Germinal center (tissue), 1 donor: ENCODE measurements at regions not wholly inside any gene's neighbourhood (a gene's known extent, or its start where the extent isn't known, plus 50 kb on each side); places are given as distances from the start of the nearest gene placed in this dataset.
"Not testable (repeated sequence)": the region's sequence is repeated elsewhere in the genome, so short reads cannot be mapped to it uniquely, and the experiment has no call there.

Experiments used
- DNase-seq: peaks from one replicate; pipeline ENCODE4 v3.0.0; 2012; ENCODE audit warnings: mixed read lengths, low spot score

DNA sequence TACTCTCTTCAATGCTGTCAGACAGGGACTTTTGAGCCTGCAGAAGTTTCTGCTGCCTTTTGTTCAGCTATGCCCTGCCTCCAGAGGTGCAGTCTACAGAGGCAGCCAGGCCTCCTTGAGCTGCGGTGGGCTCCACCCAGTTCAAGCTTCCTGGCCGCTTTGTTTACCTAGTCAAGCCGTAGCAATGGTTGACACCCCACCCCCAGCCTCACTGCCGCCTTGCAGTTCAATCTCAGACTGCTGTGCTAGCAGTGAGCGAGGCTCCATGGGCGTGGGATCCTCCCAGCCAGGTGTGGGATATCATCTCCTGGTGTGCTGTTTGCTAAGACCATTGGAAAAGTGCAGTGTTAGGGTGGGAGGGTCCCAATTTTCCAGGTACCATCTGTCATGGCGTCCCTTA is 506.1 kb upstream of the FLRT2 start:
- DNase-seq = not testable (repeated sequence)

DNA sequence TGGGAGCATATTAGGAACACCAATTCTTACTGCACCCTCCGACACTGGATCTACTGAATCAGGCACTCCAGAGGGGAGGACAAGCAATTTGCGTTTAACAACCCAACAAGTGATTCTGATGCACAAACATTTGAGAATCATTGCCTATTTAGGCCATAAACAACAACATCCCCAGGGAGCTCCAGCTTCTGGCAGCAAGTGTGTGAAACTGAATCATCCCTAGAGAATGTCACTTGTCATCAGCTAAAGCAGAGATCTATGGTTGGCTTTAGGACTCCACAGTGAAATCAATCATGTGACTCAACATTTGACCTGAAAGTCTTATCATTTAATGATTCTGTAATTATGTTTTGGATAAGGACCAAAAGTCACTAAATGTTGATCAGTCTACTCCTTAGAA is 505.0 kb upstream of the FLRT2 start:
- no peak for DNase-seq

DNA sequence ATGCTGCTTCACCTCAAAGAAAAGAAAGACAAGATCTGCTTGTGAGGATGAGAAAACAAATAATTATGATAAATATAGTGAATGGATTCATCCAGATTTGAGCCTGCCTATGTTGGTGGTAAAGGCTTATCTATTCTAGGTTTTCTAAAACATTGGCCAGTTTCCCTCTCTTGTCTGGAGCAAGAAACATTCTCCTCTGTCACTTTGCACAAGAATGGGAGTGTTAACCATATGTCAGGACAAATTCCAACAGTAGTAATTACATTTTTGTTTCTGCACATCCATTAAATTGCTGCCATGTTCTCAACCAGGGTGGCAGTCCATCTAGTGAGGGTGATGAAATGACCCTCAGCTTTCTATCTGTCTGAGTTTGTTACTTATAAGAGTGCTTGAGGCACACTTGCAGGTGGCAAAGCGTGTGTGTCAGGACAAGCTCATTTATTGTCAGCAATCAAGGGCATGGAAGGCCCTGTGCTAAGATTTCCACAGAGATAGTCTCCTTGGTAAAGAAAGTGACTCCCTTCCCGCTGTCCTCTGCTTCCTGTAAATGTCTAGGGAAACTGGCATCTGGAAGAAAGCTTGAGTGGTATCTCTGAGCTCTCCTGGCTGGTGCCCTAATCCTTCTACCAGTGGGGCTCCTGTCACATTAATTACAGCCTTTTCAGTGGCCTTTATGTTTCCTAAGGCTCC is 502.1 kb upstream of the FLRT2 start:
- no peak for DNase-seq

DNA sequence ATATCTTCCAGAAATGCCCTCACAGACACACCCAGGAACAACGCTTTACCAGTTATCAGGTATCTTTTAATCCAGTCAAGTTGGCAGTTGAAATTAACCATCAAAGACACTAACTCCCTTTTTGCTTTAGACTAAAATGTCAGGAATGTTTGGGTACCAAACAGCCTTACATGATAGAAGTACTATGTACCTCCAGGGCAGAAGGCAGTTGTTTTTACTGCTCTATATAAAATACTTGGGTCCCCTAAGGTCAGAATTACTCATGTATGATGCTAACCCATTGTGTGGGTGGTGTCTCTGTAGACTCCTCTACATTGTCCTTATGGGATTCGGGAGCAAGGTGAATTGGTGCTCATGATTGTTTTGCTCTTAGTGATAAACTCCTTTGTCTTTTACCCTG is 492.5 kb upstream of the FLRT2 start:
- no peak for DNase-seq

DNA sequence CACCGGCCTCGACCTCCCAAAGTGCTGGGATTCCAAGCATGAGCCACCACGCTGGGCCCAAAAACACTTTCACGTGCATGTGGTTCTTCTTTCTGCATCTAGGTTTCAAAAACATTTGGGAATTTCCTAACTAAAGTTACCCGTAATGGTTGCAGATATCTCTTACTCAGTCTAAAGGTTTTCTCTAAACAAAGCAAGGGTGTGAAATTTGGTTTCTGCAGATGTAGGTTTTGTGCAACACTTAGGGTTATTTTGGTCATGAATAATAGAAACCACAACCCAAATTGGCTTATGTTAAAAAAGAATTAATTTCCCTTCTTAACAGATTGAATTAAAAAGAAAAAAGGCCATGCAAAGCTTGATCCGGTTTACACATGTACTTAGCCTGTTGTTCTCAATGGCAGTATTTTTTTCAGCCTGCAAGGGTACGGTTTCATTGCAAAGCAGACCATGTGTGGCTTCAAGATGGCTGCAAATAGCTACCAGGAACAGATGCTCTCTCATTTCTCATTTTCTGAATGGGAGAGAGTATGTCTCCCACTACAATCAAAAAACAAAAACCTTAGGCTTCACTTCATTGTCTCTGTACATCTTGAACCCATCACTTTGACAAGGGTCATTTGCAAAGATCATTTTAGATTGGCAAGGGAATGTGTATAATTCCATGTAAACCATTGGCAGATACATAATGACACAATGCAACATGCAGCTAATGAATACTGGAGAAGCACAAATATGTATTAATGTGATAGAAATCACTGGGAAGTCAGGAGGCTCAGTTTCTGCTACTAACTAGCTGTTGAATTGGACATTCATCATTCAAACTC is 491.2 kb upstream of the FLRT2 start:
- no peak for DNase-seq

DNA sequence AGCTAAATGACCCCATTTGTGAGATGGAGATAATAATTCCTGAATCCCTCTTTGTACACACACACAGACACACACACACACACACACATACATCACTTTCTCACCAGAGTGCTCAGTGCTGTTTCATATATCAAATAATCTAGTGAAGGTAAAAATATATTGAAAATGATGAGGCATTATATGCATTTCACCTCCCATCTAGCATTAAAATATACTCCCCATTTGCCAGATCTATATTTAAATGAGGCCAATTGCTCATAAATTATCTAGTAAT is 490.7 kb upstream of the FLRT2 start:
- no peak for DNase-seq

DNA sequence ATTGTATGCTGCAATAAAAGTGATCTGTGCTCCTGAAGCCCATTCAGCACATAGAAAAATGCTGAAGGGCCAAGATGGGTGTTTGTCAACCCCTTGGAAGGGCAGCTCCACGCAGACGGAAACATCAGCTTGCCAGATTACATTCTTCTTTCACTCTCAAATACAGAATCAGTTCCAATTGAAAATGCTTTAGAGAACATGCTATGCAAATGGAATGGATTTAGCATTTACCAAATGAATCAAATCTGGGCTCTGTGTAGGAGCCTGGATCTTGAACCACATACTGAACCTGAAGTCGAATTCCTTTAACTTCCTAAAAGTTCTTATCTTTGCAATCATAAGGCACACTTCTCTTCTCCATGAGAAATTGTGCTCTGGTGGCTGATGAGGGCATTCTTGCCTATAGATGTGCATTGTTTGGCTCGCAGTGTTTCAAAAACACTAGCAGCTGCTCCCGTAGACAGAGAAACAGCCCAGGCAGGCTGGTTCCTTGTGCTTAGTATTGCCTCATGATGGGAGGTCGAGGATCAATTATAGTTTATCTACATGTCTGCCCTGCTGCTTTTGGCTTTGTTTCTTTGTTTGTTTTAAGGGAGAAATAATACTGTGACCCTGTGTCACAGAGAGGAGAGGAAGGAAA is 489.8 kb upstream of the FLRT2 start:
- no peak for DNase-seq

DNA sequence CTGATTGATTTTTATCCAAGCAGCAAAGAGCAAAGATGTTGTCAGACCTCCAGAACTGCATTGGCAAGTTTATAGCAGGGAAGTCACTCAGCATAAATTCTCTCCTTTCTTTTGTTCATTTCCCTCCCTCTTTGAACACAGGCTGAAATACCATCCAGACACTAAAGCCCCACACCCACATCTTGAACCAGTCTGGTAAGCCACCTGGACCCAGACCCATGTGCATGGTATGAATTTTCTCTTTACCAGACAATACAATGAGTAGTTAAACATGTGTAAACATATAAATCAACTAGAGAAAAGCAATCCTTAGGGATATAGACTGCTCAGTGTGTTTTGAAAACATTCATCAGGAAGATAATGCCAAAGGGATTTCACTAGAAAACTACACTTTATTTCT is 488.3 kb upstream of the FLRT2 start:
- no peak for DNase-seq

DNA sequence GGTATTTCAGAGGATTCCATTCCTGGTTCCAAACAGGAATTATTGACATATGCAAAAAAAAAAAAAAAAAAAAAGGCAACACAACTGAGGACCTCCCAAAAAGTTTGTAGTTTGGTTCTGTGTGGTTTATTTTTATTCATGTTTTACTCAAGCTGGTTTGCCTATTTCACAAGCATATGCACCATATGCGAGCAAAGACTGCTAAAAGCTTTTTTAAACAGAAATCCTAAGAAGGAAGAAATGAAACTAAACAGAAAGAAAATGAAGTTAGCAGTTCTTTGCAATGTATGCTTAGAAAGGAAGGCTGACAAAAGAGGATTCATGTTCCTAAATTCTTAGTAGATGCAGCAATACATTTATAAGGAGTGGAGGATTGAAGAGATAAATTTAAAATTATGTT is 487.6 kb upstream of the FLRT2 start:
- no peak for DNase-seq

DNA sequence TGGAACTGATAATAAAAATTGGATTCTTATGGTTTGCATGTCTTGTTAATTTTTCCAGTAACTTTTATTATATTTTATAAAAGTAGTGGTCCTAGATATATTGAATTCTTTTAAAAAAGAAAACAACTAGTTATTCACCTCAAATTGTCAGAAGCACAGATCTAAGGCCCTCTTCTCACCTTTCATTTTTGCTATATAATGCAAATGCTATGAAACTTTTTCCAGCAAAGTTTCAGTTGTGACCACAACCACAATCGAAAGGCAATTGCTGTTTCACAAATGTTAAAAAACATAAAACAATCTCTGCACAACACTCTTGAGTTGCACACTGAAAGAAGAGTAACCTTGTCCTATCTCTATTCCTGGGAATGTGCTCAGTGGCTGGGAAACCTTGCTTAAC is 479.8 kb upstream of the FLRT2 start:
- DNase-seq = no peak

DNA sequence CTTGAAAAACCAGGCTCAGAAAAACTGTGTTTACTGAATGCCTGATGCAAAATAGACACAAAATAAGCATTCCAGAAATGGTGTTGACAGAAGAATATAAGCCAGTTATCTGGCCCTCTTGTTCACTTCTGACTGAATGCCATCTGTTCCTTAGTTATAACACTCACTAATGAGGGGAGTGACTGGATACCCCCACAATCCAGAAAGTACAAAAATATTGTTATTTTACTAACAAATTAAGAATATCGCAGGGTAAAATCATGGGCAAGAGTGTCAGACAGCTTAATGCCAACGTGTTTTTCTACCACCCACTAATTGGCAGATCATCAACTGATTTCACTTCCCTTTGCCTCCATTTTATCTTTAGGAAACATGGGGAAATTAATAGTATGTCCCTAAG is 477.3 kb upstream of the FLRT2 start:
- DNase-seq = no peak

DNA sequence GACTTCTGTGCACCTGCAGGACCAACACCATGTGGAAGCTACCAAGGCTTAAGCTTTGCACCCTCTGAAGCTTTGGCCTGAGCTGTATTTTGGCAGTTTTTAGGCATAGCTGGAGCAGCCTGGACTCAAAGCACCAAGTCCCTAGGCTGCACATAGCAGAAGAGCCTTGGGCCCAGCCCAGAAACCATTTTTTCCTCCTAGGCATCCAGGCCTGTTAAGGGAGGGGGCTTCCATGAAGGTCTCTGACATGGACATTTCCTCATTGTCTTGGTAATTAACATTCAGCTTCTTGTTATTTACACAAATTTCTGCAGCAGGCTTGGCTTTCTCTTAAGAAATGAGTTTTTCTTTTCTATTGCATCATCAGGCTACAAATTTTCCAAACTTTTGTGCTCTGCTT is 475.8 kb upstream of the FLRT2 start:
- no peak for DNase-seq

DNA sequence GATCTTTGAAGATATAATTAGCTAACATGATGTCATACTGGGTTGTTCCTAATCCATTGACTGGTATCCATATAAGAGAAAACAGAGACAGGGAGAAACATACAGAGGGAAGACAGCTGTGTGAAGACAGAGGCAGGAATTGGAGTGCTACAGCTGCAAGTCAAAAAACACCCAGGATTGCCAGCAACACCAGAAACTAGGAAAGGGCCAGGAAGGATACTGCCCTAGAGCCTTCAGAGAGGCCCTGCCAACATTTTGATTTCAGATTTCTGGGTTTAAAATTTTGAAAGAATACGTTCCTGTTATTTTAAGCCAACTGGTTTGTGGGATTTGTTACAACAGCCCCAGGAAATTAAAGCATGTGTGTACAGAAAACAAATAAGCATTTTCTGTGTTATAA is 473.7 kb upstream of the FLRT2 start:
- DNase-seq = no peak

DNA sequence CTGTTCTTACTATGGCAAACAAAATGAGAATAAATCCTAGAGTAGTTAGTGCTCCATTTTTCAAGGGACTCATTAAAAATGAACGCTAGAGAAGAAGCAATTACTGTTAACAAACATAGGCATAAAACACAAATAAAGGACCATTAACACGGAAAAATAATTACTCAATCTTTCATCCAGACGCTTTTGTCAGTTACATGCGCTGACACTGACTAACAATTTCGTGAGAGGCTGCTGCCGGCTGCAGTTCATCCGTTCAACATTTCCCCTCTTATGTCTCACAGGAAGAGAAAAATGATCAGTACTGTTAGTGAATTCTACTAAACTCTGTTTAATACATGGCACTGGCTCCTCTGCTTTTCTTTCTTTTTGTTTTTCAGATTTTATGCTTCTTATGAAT is 472.7 kb upstream of the FLRT2 start:
- no peak for DNase-seq

DNA sequence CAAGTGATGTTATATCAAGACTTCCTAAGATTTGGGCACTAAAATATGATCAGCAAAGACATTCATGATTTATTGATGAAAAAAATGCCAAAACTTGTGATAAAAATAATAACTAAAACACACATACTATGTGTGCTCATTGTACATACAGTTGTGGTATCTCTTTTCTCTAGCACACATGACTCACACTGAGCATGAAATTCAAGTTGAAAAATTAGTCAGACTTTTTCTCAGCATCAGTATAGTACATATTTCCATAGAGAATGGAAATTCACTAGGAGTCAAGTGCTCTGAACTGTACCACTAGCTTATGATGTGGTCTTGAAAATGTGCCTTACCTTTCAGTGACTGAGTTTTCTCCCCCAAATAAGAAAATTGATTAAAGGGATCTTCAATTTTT is 471.8 kb upstream of the FLRT2 start:
- DNase-seq = no peak

DNA sequence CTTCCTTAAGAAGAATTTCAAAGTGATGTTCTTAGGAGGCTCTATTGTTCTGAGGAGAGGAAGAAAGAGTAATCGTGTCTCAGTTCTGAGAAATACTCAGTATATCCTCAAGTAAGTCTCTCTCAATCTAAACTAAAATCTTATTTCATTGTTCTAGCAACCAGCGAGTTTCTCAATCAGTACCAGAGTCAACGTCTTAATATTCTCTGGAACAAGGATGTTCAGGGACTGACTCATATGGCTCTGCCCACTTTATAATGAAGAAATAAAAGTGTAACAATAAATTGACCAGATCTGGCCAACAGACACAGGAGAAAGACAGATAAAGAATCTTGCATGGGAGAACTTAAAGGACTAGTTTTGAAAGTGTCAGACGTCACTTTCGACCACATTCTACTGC is 469.8 kb upstream of the FLRT2 start:
- DNase-seq = no peak

DNA sequence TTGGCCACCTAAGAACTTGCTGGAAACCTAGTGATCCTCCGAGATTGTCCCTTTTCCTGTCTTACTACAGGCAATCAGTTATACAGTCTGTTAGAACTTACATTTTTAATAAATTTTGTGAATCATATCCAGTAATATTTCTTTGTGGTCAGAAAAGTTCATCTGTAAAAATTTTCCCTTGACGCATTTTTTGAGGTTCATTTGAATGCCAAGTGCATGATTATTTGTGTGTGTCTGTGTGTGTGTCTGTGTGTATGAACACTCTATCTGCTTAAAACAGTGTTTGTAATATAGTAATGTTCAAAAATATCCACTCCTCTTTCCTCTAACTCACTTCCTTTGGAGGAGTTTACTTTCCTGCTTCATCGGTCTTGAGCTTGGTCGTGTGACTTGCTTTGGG is 468.7 kb upstream of the FLRT2 start:
- no peak for DNase-seq

DNA sequence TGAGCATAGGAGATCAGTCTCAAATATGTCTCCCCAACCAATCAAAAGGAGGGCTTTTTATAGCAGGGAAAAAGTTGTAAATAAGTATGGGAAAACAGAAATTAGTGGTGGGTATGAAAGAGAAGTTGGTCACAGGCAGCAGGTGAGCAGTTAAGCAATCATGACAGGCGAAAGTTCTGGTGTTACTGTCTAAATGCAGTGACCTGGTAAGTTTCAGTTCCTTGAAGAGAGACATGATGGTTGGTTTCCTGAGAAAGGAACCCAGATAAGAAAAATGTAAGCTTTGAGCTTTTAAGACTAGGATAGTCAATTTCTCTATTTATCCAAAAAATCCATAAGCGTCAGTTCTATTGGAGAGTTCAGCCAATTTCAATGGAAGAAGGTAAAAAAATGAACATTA is 466.2 kb upstream of the FLRT2 start:
- no peak for DNase-seq

DNA sequence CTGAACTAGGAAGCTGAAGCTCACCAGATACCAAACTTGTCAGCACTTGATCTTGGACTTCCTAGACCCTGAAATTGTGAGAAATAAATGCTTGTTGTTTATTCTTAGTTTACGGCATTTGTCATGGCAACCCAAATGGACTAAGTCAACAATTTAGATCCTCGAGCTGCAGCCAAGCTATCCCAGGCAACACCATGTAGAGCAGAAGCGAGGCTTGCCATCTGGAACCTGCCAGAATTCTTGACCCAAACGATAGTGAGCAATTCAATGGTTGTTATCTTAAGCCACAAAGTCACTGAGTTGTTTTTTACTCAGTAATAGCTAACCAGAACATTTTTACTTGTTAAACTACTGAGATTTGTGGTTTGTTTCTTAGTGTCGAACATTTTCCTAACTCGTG is 458.5 kb upstream of the FLRT2 start:
- no peak for DNase-seq

DNA sequence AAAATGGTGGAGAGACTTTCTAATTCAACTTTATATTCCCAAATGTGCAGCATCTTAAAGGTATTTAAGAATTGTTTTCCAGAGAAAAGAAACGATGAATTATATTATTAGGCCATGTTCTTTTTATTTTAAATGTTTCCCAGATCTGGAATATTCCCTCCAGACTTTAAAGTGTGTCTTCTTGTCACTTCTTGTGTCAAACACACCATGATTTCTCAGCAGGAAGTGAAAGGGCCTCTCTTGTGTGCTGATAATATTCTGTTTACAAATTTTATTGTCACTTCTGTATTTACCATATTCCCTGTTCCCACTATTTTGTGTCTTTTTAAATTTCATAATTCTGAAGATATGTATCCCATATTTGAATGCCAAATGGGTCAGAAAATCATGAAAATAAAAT is 455.0 kb upstream of the FLRT2 start:
- DNase-seq = no peak

DNA sequence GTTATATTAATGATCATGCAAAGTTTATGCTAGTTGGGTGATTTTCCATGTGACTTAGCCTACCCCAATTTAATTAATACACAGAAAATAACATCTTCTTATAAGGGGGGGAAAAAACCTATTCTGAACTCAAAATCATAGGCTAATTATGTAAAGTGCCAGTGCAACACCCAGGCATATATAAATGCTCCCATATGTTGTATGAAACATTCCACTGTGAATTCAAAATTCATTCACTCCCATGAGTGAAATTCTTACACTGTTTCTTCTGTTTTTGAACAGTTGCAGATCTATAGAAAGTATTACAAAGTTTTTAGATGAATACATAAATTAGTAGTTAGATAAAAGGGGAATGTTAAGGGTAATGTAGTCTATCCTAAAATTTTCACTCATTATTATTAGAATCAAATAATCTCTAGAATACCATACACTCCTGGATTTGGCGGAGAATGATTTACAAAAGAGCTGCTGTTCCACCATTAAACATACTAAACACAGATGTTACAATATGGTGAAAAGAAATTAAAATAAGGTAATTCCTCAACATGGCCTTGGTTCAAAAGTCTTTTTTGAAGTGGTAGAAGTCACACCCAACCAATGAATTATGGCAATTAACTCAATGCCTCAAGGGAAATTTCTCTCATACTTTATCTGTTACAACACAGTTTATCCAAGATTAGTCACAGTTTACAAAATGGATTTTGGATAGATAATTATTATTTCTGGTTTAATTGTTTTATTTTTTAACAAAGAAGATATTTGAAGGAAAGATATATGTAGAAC is 454.1 kb upstream of the FLRT2 start:
- DNase-seq = no peak

DNA sequence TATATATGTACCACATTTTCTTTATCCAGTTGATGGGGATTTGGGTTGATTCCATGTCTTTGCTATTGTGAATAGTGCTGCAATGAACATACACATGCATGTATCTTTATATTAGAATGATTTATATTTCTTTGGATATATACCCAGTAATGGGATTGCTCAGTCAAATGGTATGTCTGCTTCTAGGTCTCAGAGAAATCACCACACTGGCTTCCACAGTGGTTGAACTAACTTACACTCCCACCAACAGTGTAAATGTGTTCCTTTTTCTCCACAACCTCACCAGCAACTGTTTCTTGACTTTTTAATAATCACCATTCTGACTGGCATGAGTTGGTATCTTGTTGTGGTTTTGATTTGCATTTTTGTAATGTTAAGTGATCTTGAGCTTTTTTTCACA is 452.2 kb upstream of the FLRT2 start:
- DNase-seq = not testable (repeated sequence)
